COLO668 (cell line): ENCODE measurements at regions not wholly inside any gene's neighbourhood (a gene's known extent, or its start where the extent isn't known, plus 50 kb on each side); places are given as distances from the start of the nearest gene placed in this dataset.

Experiments used
- DNase-seq: peaks from one replicate; lab custom pipeline; 2025; ENCODE audit not compliant: unreplicated experiment; lab: John Stamatoyannopoulos, UW

DNA sequence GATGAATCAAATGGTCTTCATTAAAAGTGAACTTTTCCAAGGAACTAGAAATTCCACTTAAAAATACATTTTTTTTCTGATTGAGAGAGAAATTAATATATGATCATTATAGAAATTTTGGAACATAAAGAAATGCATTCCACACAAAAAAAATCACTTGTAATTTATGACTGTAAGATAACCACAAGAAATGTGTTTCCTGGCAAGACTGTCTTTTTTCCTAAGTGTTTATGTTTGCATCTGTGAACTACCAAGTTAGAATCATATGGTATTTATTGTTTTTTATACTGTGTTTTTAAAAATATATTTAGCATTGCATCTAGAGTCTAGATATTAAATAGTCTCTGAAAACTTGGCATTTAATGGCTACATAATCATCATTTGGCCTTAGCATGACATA is 726.8 kb downstream of the BCL11B start:
- no peak for DNase-seq

DNA sequence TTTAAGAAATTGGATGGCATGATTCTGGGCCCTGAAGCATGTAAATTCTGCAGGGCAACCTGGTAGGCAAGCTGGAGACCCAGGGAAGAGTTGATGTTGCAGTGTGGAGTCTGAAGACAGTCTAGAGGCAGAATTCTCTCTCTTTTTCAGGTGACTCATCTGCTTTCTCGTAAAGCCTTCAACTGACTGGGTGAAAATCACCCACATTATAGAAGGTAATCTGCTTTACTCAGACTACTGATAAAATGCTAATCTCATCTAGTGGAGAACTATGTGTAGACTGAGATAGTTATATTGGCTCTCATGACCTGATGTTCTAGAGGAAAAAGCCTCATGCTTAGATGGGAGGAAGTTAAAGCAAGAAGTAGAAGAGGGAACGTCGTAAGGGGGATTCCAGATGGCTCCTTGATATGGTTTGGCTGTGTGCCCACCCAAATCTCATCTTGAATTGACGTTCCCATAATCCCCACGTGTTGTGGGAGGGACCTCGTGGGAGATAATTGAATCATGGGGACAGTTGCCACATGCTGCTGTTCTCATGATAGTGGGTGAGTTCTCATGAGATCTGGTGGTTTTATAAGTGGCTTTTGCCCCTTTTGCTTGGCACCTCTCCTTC is 723.8 kb downstream of the BCL11B start:
- no peak for DNase-seq

DNA sequence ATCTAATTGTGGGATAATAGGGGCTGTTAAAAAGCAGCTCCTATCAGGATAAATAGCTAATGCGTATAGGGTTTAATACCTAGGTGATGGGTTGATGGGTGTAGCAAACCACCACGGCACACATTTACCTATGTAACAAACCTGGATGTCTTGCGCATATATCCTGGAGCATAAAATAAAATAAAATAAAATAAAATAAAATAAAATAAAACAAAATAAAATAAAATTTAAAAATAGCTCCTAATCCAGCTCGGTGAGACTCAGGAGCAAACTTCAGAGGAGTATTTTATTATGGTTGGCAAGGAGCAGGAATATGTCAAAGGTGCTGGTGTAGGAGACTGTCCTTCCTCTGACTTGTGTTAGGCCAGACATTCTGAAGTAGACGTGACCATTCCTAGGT is 721.0 kb downstream of the BCL11B start:
- no peak for DNase-seq

DNA sequence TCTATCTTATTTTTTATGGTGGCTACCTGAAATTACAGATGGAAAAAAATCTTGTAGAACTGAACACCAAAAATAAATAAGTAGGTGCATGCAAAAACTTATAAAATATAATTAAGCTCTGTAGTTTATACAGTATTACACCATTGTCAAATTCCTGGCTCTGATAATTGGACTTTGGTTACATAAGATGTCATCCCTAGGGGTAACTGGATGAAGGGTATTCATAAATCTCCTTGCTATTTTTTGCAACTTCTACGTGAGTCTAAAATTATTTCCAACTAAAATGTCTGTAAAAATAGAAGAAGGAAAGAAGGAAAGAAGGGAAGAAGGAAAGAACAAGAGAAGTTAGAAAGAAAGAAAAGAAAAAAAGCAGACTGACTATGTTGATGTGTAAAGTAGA is 716.6 kb downstream of the BCL11B start:
- no peak for DNase-seq

DNA sequence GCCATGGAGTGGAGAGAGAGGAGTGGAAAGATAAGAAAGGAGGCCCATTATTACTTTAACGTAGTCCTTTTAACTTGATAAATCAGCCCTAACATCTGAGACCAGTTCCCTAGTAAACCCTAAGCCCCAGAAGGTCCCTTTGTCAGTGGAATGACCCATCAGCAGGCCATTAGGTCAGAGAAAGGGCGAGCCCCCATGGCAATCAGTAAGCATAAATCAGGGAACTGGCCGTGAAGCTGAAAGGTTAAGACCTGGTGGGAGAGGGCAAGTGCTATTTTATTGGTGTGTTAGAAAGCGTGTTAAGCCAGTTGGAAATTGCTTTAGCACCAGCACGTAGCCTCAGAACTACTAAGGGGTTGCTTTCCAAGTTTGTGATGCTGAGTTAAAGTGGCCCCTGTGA is 708.0 kb downstream of the BCL11B start:
- DNase-seq: no peak

DNA sequence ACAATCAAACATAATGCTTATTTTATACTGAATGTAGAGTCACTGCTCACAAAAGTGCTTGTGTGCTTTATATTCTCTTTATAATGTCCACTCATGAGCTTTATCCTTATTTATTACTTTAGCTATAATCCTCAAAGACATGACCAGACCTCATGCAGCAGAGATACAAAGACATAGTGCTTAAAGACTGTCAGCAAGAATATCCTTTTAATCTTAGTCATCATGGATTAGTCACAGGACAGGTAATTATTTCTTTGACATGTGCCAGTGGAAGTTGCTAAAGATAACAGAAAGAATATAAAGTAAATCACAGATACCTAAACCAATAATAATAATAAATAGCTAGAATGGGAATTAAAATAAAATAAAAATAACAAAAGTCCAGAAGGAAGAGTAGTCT is 707.5 kb downstream of the BCL11B start:
- no peak for DNase-seq

DNA sequence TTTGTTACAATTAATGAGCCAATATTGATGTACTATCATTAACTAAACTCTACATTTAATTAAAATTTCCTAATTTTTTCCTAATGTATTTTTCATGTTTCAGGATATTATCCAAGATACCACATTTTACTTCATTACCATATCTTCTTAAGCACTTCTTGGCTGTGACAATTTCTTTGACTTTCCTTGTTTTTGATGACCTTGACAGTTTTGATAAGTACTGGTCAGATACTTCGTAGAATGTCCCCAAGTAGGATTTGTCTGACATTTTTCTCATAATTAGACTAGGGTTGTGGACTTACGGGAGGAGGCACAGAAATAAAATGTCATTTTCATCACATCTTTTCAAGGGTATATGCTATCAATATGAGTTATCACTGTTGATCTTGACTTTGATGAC is 700.9 kb downstream of the BCL11B start:
- no peak for DNase-seq

DNA sequence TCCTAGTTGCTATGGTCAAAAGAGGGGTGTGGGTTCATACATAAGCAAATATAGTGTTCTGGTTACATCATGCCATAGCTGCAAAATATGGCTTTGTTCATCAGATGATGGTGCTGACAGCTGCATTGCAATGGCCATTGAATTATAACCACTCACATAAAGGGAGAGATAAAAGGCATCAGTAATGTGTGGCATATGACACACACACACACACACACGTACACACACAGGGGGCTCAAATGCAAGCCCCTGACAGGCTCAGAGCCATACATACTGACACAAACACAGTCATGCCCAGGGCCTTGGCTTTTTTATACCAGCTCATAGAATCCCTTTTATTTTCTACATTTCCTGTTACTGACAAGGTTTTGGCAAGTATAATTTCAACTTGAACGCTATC is 698.9 kb downstream of the BCL11B start:
- no peak for DNase-seq

DNA sequence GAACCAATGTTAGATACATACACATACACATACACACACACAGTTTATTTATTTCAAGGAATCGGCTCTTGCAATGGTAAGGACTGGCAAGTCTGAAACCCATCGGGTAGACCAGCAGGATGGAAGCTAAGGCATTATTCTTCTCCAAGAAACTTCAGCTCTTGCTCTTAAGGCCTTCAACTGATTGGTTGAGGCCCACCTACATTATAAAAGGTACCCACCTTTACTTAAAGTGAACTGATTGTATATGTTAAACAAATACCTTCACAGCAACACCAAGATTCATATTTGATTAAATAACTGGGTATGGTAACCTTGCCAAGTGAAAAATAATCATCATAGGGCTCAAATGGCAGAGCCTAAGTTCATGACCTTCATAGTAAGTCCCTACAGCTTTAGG is 695.5 kb downstream of the BCL11B start:
- no peak for DNase-seq

DNA sequence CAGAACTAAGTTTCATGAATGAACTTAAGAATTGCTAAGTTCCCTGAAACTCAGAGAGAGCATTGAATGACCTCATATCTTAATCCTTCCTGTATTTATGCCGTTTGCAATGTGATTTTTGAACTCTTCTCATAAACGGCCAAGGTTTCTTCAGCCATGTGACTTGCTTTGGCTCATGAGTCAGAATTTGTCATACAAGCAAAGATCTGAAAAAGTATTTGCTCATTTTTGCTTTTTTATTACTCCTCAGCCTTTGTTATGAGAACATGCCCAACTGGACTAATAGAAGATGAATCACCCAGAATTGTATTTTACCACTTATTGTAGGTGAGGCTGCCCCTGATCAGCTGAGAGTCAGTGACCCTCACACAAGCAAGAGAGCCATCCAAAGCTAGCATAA is 693.8 kb downstream of the BCL11B start:
- DNase-seq: no peak

DNA sequence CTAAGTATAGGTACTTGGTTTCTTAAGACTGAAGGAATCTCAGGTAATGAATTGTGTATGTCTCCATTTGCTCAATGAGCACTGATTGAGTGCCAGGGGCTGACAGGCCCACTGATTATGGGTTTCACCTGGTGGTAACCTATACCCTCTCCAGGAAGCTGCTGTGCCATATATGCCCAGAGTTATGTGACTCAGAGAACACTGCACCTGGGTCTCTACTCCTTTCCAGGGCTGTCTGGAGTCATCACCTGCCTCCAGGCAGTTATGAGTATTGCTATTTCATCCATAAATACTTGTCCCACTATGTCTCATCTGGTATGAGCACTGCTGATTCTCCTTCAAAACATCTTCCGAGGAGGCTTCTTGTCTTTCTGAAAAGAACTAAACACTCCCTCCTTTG is 692.9 kb downstream of the BCL11B start:
- DNase-seq: no peak

DNA sequence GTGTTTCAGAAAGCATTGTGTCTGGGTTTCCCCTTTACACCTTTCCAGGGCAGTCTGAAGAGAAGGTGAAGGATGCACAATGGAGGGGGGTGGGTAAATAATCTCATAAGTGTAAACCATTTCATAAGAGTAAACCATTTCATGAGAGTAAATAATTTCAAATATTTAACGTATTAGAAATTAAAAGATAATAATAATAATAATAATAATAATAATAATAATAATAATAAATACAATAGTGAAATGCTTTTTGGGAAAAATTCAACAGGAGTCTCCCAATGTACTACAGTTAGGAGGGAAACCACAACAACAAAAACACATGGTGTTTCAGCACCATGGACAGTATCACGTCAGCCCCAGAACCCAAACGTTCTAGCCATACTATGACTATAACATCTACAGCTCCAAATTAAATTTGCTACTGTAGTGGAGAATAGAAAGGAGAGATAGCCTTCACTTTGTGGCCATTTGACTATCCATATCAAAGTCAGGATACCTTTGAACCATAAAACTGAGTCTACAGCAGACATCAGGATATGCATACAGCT is 691.8 kb downstream of the BCL11B start:
- DNase-seq: no peak

DNA sequence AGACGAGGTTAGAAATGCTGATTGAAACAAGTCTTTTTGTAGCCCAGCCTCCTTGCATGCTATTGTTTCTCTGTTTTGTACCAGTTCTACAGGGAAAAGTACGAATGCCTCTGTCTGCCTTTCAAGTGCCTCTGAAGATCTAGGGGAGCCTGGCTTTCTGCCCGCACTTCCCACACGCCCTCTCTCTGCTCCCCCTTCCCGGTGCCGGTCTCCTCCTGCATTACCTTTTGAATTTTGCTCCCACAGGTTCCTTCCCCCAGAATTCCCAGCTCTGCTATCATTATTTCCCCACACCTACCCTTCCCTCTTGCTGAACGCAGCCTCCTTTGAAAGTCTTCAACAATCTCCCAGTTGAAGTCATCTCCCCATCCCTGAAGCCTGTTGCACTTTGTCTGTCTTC is 689.7 kb downstream of the BCL11B start:
- DNase-seq: no peak

DNA sequence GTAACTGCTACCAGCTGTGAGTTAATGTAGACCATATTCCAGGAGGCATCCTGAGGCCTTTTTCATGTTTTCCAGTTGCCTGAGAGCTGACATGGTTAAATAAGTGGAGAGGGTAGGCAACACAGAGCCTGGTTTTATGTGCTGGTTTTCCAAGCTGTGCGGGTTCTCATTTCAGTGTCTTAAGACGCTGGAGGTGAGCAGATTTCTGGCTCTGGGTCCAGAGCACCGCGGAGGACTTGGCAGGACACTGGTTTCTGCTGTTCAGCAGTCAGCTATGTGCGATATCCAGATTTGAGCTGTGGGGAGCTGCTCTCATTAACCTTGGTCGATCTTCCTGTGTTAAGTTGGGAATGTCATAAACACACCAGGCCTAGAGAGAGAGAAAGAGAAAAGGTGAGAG is 680.8 kb downstream of the BCL11B start:
- no peak for DNase-seq

DNA sequence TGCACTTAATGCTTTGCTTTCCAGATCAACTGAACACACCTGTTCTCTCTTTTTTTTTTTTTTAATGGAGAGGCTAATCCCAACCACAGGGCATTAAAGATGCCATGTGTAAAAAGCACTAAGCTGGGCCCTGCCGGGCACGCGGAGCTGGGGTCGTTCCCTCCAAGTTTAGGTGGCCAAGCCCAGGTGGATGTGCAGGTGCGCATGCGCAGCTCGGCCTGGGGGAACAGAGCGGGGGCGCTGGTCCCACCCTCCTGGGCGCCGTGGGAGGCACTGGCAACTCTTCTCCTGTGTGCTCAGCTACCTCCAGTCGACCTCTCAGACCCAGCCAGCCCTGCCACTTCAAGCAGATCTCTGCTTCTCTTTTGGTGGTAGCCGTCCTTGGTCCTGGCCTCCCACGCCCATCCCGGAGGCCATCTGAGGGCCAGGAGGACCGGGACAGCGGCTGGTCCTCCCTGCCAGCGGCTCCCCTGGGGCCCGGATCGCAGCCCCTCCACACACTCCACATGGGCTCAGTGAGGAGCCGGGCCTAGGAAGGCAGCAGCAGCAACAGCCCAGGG is 679.3 kb downstream of the BCL11B start:
- no peak for DNase-seq

DNA sequence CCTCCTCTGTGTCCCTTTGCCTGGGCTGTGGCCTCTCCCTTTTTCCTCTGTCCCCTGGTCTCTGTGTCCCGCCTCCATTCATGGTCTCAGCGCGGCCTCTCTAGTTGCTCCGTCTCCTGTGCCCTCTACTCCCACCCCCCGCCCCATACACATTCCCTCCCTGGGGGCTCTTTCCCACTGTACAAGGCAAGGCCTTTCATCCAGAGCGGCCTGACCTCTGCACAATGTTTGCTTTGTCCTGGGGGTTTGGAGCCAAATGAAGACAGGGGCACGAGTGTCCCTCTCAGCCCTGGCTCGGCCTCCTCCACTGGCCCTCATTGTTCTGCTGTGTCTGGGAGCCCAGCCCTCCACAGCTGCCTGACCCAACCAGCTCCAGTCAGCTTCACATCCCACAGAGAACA is 678.6 kb downstream of the BCL11B start:
- no peak for DNase-seq

DNA sequence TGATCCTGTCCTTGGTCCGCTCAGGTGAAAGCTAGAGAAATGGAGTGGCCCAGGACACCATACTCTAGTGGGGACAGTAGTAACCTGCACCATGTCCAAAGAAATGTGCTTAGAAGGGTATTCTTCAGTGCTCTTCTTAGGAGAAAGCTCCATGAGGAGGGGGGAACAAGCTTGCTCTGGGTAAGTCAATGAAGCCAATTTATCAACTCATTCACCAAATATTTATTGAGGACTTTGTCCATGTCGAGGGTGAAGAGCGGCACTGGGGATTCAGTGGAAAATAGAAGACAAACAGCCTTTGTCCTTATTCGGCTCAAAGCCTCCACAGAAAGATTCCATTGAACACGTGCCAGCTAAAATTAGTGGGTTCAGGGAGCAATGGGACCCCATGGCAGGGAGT is 677.8 kb downstream of the BCL11B start:
- no peak for DNase-seq

DNA sequence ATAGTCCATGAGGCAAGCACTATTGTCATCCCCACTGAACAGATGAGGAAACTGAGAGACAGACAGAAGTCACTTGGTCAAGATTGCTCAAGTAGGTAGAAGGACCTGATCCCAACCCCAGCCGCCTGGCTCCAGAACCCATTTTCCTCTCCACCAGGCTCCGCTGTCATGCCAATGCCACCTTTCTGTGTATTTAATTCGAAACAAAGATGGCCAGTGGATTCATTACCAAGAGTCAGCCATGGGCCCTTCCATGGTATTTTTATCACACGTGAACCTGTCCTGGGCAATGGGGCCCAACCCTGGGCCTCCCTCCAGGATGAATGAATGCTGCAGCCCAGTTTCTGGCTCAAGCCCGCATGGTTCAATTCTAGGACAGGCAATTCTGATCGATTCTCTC is 673.4 kb downstream of the BCL11B start:
- DNase-seq: no peak

DNA sequence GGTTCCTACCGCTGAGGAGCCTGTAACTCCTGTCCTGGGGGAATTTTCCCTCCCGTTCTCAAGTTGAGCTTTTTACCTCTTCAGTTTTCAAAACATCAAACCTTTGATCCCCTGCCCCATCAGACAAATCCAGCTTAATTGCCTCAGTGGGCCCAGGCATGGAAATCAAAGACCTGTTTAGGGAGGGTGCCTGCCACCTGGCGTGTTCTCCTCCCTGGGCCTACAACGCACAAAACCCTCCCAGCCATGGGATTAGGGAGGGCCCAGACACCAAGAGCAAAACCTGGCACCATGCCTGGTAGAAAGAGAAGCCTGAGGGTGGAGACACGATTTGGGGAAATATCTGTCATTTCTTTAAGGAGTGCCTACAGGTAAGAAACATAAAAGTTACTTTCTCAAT is 672.9 kb downstream of the BCL11B start:
- DNase-seq: no peak

DNA sequence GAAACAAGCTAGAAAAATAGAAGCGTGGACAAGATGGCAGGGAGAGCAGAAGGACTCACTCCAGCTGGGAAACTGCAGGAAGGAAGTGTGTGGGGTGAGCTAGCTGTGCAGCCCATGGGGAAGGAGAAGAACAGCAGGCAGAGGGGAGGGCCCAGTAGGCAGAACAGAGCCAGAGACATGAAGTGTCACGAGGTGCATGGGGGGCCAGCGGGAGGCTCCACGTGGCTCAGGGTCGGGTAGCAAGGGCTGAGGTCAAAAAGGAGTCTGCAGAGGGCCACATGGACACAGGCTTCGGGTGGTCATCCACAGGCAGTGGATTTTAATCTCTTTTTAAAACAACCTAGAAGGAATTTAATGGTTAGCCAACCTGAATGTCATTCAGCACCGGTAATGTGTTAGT is 669.0 kb downstream of the BCL11B start:
- DNase-seq: no peak

DNA sequence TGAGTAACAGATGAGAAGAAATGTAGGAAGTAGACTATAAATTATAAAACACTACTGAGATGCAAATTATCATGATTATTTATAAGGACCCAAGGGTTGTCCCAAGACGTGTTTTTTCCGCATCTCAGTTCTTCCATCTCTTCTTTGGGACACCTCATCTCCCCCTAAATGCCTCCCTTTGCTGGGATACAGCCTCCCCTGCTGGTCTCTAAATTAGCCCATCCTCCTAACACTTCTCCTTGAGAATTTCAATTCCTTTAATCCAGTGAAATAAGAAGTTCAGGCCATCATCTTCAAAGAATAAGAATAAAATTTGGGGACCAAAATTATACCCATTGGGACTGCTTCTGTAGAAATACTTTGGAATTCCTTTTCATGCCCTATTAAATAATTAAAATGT is 667.0 kb downstream of the BCL11B start:
- no peak for DNase-seq

DNA sequence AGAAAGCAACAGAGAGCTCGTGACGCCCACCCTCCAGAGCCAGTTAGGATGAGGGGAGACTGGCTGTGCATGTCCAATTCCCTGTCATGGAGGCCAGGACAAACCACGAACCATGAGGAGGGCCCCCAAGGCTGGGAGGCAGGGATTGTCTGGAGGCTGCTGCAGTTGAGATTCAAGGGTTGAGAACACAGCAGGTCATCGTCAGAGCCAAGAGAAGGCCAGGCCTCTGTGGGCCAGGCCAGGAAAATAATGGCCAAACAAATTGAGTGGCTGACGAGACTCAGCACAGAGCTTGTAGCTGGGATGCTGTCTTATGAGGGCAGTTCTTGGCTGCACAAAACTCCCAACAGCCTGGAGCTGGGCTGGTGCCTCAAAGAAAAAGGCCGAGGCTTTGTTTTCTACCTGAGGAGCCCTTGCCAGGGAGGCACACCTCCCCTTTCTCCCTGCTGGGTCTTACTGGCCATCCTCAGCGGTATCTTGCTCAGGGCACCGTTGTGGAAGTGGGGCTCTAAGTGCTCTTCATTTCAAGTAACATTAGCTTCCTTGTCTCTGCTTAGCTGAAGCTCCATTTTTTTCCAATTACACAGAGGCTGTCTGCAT is 665.9 kb downstream of the BCL11B start:
- DNase-seq: no peak

DNA sequence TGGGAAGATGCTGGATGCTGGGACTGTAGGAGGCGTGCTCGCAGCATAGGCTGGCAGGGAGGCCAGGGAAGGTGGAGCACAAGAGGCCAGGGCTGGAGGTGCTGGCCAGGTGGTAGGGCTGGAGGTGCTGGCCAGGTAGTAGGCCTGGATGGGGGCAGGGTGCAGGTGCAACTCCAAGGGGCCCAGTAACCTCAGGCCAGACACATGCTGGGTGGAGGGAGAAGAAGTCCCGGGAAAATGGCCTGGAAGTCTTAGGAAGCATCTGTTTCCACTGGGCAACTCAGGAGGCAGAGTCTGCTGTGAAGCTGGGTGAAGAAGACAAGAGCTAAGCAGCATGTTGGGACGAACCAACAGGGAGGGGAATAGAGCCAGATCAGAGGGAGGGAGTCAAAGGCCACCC is 665.2 kb downstream of the BCL11B start:
- DNase-seq: no peak
